Gastrocnemius medialis (tissue), 4 donors: ENCODE measurements at regions not wholly inside any gene's neighbourhood (a gene's known extent, or its start where the extent isn't known, plus 50 kb on each side); places are given as distances from the start of the nearest gene placed in this dataset.
A peak's percentile ranks its signal among the peaks of the same experiment; 100 is the strongest.
"Not testable (repeated sequence)": the region's sequence is repeated elsewhere in the genome, so short reads cannot be mapped to it uniquely, and the experiment has no call there.

Experiments
- ATAC-seq, 2 donors: fragments of 150-250 bp; one replicate each; pipeline ENCODE4 v1.9.1; 2016
- DNase-seq, 2 donors: peaks; one replicate each; pipeline ENCODE4 v3.0.0-alpha.2; 2019
- H3K27ac ChIP-seq, 4 donors: fragments of 200-600 bp; sonication (generic); 1 replicate in 1 of 4; 2 replicates in 3 of 4; pipeline ENCODE4 v1.5.1; 2016 to 2018; ENCODE audit warnings: mild to moderate bottlenecking in 2 of 4, moderate library complexity in 1 of 4
- H3K27me3 ChIP-seq, 3 donors: fragments of 200-600 bp; sonication (generic) in 2 of 3; 1 replicate in 1 of 3; 2 replicates in 2 of 3; pipeline versions ENCODE4 v1.5.1 to v1.6.0; 2016 to 2019; ENCODE audit warnings: mild to moderate bottlenecking in 1 of 3, moderate library complexity in 1 of 3
- H3K36me3 ChIP-seq, 2 donors: fragments of 200-600 bp; sonication (generic) in 1 of 2; one replicate each; pipeline ENCODE4 v1.5.1; 2017 to 2018
- H3K4me1 ChIP-seq, 2 donors: fragments of 200-600 bp; sonication (generic) in 1 of 2; one replicate each; pipeline ENCODE4 v1.5.1; 2016 to 2017; ENCODE audit warnings: mild to moderate bottlenecking in 2 of 2
- H3K4me3 ChIP-seq, 4 donors: fragments of 200-600 bp; sonication (generic) in 3 of 4; 1 replicate in 1 of 4; 2 replicates in 3 of 4; pipeline ENCODE4 v1.5.1; 2016 to 2019; ENCODE audit warnings: mild to moderate bottlenecking in 2 of 4
- H3K9me3 ChIP-seq, 3 donors: fragments of 200-600 bp; sonication (generic) in 2 of 3; 1 replicate in 1 of 3; 2 replicates in 2 of 3; pipeline ENCODE4 v1.5.1; 2016 to 2019
- POLR2A ChIP-seq, 2 donors: fragments of 450-650 bp; IDR thresholded peaks; one replicate each; pipeline ENCODE4 v1.6.1; 2017; ENCODE audit warnings: antibody characterized with exemption in 2 of 2, mild to moderate bottlenecking in 2 of 2, moderate library complexity in 2 of 2
- in situ Hi-C, 4 donors: fragments of 200-750 bp; cut with MboI; loops; one replicate each; pipeline versions ENCODE4 v1.15.0 to v1.8.0; 2017; ENCODE audit warnings: low sequenced_read_pairs in 4 of 4
- intact Hi-C: fragments of 100-400 bp; cut with DNase I; formaldehyde crosslinking; loops from one replicate; pipeline ENCODE4 v1.15.1; 2023; ENCODE audit warnings: low total_unique reads
- TF ChIP-seq, protein P1 (sequence below), 5 experiments: fragments of 450-650 bp in 3 of 5; fragments of 200-600 bp in 2 of 5; sonication (generic) in 2 of 5; IDR thresholded peaks in 4 of 5; conservative IDR thresholded peaks in 1 of 5; 1 replicate in 4 of 5; 2 replicates in 1 of 5; pipeline ENCODE4 v1.5.1; 2016 to 2019; ENCODE audit warnings: antibody characterized with exemption in 5 of 5, mild to moderate bottlenecking in 3 of 5, moderate library complexity in 3 of 5

DNA sequence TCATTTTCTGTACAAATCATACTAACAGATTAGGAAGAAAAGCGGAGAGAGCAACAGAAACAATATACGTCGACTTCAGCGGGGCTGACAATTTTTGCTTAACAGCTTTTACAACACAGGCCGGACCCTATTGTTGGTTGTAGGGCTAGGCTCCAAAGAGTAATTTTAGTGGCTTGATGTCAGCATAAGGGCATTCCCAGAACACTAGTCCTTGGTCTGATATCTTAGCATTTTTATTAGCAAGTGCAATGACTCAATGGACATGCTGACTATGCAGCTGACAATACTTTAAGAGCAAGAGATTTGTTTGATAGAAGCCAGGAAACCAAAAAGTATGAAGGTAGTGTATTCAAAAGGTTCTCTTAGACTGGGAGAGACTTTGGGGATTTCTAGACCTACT lies 209.9 kb downstream of the LNPK start:
- ATAC-seq (no peak), DNase-seq (no peak)
- no peak overlapping the region for H3K27ac ChIP-seq
- H3K4me1 ChIP-seq: no peaks in the 10 kb centered on the region
- no peaks in the 10 kb centered on the region for H3K27me3 ChIP-seq
- in situ Hi-C loops (no loop called here), intact Hi-C loops (no loop called here)
- H3K36me3 ChIP-seq: no peaks in the 10 kb centered on the region
- no peak for TF ChIP-seq POLR2A (IDR thresholded peaks at IDR 0.05)
- TF ChIP-seq, protein P1, sequence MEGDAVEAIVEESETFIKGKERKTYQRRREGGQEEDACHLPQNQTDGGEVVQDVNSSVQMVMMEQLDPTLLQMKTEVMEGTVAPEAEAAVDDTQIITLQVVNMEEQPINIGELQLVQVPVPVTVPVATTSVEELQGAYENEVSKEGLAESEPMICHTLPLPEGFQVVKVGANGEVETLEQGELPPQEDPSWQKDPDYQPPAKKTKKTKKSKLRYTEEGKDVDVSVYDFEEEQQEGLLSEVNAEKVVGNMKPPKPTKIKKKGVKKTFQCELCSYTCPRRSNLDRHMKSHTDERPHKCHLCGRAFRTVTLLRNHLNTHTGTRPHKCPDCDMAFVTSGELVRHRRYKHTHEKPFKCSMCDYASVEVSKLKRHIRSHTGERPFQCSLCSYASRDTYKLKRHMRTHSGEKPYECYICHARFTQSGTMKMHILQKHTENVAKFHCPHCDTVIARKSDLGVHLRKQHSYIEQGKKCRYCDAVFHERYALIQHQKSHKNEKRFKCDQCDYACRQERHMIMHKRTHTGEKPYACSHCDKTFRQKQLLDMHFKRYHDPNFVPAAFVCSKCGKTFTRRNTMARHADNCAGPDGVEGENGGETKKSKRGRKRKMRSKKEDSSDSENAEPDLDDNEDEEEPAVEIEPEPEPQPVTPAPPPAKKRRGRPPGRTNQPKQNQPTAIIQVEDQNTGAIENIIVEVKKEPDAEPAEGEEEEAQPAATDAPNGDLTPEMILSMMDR (IDR thresholded peaks at IDR 0.05 in 4 of 5, conservative IDR thresholded peaks at IDR 0.05 in 1 of 5): no peak
- no peak overlapping the region for H3K4me3 ChIP-seq
- no peaks in the 10 kb centered on the region for H3K9me3 ChIP-seq

DNA sequence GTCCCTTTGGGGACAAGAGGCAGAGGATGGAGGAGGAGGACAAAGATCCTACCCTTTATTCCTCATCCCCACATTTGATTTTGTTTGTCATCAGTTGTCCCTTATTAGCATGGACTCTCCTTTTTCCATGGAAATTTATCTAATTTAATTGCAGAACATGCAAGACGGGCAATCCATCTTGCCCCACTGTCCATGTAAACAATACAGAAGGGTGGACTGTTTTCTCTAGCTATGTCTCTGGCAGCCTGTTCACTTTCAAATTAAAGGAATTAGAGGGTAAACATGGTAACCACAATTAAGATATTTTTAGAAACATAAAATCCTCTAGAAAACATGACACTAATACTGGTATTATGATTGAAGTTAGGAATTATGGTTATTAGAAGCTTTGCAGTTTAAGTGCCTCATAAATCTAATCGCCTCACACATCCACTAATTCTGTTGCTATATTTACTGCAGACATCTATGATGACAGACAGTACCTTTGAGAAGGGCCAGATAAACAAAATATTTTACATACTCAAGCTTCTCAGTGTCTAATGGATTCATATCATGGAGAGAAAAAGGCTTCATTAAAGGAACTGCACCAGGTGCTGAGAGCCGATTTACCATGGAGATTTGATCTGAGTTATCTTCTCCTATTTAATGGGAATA lies 215.5 kb downstream of the LNPK start:
- DNase-seq: no peak
- no peaks in the 10 kb centered on the region for H3K36me3 ChIP-seq
- peak overlapping the region in 1 of 4 donors; percentile 19 for H3K27ac ChIP-seq
- H3K27me3 ChIP-seq: no peaks in the 10 kb centered on the region
- no peak for ATAC-seq
- H3K9me3 ChIP-seq: no peaks in the 10 kb centered on the region
- intact Hi-C loops (no loop called here), in situ Hi-C loops (no loop called here)
- H3K4me1 ChIP-seq: peaks cover 5 to 10% of the 10 kb centered on the region in 2 donors
- TF ChIP-seq POLR2A (IDR thresholded peaks at IDR 0.05): no peak
- H3K4me3 ChIP-seq: no peak overlapping the region

DNA sequence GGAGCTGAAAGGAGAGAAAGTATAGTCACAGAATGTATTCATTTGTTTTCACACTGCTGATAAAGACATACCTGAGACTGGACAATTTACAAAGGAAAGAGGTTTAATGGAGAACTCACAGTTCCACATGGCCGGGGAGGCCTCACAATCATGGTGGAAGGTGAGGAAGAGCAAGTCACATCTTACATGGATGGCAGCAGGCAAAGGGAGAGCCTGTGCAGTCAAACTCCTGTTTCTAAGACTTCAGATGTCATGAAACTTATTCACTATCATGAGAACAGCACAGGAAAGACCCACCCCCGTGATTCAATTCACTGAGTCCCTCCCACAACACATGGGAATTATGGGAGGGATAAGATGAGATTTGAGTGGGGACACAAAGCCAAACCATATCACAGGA lies 224.7 kb downstream of the LNPK start:
- H3K9me3 ChIP-seq, H3K36me3 ChIP-seq, DNase-seq, H3K4me3 ChIP-seq, in situ Hi-C loops, H3K4me1 ChIP-seq, H3K27me3 ChIP-seq, intact Hi-C loops, H3K27ac ChIP-seq, ATAC-seq: not testable (repeated sequence)

DNA sequence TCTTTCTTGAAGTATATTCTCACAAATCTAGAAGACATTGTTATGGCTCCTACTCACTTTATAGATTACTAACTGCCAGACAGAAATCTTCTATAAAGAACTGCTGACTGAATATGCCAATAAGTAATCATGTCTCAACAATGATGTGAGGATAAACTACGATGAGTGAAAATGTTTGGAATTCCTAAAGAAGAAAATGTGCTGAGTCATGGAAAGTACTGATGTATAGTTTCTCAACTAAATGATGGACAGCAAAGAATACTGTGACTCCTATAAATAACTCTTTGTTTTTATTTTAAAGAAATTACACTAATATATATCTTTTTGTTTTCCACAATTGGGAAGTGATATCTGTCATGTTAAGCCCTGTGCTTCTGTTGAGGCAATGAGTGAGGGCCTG lies 232.9 kb downstream of the LNPK start:
- intact Hi-C loops: no loop called here
- H3K9me3 ChIP-seq: no peaks in the 10 kb centered on the region

GRCh38 chr2:175766880-175767279 lies 235.2 kb downstream of the LNPK start:
- Histone ChIP-seq H3K9me3 (no peaks in the 10 kb centered on the region), H3K4me1 (peaks cover 8 to 9% of the 10 kb centered on the region in 2 donors), H3K36me3 (no peaks in the 10 kb centered on the region), H3K4me3 (no peak overlapping the region), H3K27ac (no peak overlapping the region), H3K27me3 (no peaks in the 10 kb centered on the region)
- DNase-seq (no peak), ATAC-seq (no peak)
- TF ChIP-seq POLR2A (IDR thresholded peaks at IDR 0.05): no peak
- TF ChIP-seq, protein P1 (IDR thresholded peaks at IDR 0.05 in 4 of 5, conservative IDR thresholded peaks at IDR 0.05 in 1 of 5): no peak
- in situ Hi-C loops (no loop called here), intact Hi-C loops (no loop called here)

More for the DNA sequence above, 232.9 kb downstream of the LNPK start:
- peaks cover 8 to 9% of the 10 kb centered on the region in 2 donors for H3K4me1 ChIP-seq
- H3K4me3 ChIP-seq: no peak overlapping the region
- no peaks in the 10 kb centered on the region for H3K27me3 ChIP-seq
- TF ChIP-seq, protein P1 (IDR thresholded peaks at IDR 0.05 in 4 of 5, conservative IDR thresholded peaks at IDR 0.05 in 1 of 5): no peak
- TF ChIP-seq POLR2A (IDR thresholded peaks at IDR 0.05): no peak
- ATAC-seq (no peak), DNase-seq (no peak)
- H3K36me3 ChIP-seq: no peaks in the 10 kb centered on the region
- in situ Hi-C loops: no loop called here
- H3K27ac ChIP-seq: no peak overlapping the region
